NCI-H2081 (cell line): ENCODE measurements at regions not wholly inside any gene's neighbourhood (a gene's known extent, or its start where the extent isn't known, plus 50 kb on each side); places are given as distances from the start of the nearest gene placed in this dataset.

Experiments used
- DNase-seq, 2 experiments: peaks; one replicate each; lab custom pipeline; 2025; lab: John Stamatoyannopoulos, UW

DNA sequence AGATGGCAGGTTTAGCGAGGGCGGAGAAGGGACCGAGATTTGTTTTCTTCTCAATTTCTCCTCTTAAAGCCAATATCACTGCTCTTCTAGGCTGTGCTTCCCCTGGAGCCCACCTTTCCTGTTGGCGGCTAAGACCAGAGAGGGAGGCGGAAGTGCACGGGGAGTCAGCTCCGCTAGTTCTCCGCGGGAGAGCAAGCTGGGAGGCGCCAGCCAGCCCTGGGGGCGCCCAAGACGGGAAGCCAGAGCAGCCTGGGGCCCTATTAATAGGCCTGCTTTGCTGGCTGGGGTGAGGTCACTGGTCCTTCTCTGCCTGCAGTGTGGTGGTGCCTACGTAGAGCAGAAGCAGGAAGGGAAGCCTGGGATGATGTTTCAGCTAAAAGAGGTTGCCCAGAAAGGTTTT is 61.6 kb downstream of the LSM5 start:
- no peak for DNase-seq

DNA sequence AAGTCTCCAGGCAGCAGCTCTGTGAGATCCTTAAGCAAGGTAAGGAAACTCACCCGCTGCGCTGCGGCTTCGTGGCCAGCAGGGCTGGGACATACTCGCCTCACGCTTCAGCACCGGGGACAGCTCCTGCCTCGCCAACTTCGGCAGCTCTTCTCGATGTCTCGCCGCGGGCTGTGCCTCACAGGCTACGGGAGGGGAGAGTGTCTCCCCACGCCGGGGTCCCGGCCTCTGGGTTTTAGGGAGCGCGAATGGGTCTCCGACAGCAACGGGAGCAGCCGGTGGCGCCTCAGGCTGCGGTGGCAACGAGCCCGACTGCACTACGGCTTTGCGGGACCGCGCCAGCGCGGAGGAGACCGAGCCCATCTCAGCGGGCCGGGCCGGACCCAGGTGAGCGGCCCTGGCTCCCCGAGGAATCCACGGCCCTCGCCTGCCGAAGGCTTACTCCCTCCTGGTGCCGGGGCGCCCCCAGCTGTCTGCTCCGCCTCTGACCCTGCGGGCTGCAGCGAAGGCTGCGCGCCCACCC is 62.4 kb downstream of the LSM5 start:
- DNase-seq = peak; percentile 6 to 47

DNA sequence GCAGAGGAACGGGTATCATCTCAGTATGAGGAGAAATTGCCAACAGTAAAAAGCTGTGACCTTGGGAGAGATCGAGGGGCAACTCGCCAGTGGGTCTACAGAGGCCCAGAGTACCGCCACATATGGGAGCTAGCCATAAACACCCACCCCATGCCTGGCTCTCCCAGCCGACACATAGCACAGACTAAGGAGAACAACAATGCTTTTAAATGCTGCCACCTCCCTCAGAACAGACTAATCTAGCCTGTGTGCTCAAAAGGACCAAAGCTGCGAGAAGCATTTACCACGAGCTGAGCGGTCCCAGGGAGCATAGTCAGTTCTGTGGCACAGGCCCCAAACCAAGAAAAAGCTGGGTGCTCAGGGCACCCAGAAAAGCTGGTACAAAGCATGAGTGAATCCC is 73.3 kb downstream of the LSM5 start:
- DNase-seq = no peak

DNA sequence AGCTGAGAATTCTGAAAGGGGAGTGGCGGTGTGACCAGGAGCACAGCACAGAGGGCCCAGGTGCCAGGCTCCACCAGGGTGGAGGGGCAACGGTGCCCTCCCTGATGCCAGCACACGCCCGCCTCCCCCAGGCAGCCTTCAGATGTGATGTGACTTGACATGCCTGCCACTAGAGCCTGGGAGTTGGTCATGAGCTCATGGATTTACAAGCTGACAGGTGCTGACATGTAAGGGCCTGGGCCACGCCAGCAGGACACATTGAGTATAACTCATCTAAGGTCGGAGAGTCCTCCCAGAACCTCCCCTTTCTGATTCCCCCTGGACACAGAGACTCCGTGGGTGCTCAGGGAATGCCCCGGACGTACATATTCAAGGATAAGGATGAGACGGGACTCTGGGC is 74.2 kb downstream of the LSM5 start:
- DNase-seq = no peak

DNA sequence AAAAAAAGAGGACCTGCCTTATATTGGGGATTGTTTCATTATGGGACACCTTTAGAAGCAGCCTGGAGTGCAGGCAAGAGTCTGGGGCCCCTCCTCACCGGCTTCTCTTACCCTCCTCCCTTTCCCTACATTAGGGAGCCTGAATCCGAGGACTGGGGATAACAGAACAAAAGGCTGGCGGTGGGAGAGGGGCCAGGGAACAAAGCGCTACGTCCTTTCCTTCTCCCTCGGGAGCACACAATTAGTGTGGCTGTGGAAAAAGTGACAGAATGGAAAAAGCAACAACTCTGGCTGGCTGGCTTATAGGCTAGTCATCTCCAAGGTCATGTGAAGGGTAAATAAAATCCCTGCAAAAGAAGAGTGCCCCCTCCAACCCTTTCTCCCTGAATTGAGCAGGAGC is 74.7 kb downstream of the LSM5 start:
- DNase-seq = no peak

DNA sequence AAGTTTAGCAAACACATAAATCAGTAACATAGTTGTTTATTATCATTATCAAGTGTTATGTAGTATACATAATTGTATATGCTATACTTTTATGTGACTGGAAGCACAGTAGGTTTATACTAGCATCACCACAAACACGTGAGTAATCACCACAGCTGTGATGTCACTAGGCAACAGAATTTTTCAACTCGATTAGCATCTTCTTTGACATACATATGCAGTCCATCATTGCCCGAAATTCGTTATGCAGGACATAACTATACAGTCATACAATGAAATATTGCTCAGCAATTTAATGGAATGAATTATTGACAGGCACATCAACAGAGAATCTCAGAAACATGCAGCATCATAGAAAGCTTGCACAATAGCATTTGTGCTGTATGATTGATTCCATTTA is 77.7 kb downstream of the LSM5 start:
- no peak for DNase-seq

DNA sequence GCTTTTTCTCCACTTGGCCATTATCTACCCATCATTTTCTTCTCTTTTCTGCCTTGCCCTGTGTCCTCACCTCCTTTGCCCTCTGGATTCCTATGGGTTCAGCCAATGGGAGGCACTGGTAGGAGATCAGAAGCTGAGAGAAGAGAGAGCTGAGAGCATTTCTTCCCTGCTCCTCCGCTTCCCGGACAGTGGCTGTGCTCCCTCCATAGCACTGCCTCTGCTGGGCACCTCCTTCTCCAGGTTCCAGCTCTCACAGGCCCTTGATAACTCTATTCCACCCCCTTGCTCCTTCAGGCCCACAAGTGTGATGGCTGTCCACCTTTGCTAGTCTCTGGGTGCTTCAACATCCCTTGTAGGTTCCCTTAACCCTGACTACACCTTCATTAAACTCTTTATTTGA is 79.6 kb downstream of the LSM5 start:
- DNase-seq = no peak

DNA sequence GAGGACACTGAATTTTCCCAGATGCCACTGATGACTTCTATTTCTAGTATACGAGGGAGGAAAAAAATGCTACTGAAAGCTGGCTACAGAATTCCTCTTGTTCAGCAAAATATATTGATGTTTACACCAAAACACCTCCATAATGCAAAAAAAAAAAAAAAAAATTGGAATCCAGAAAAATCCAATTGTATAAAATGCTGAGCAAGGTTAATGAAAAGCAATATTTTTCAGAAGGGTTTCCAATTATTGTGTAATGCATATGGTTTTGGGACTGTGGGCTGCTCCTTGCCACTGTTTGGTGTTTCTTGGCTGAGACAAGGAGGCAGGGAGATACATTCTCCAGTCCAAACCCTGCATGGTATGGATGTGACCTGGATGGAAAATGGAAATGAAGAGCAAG is 83.8 kb downstream of the LSM5 start:
- DNase-seq = no peak

DNA sequence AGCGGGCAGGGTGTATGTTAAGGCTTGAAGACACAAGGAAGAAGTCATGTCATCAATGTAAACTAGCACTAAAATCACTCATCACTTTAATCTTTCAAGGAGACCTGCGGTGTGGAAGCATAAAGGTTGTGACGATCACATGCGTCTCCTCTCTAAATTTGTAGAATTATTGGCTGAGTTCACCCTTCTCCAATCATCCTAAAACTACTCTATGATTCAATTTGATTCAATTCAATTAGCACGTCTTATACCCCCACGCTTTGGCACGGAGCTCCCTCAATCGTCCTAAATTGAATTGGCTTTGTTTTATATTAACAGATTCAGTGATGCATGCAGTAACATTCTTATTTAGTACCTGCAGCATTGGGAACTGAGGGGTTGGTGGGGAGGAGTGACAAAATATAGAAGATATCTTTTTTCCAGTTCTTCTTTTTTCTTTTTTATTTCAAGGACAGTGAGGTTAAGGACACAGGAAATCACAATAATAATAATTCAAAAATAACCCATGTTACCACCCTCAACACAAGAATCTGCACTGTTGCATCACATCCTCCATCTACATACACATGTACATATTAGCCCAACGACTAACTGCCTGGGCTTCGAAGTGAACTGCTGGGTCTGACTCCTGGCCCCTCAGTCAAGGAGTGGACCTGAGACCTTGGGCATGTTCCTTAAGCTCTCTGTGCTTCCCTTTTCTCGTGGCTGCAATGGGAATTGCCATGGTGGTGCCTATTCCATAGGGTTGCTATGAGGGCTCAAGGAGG is 86.5 kb downstream of the LSM5 start:
- no peak for DNase-seq

DNA sequence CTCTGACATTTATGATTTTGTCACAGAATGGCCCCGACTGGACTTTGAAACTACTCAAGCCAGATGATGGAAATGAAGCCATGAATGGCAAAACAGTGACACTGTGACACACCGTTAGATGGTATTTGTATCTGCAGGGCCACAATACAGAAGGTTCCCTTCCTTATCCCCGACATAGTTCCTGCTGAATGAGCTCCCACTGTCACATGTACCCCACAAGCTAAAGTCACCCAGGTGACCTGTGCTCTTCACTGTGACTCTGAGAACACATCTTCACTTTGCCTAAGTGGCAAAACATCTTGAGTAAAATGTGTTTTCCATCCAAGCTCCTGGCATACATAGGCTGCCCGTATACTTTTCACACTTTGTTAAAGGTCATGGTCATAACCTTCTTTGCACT is 89.5 kb downstream of the LSM5 start:
- DNase-seq = no peak

DNA sequence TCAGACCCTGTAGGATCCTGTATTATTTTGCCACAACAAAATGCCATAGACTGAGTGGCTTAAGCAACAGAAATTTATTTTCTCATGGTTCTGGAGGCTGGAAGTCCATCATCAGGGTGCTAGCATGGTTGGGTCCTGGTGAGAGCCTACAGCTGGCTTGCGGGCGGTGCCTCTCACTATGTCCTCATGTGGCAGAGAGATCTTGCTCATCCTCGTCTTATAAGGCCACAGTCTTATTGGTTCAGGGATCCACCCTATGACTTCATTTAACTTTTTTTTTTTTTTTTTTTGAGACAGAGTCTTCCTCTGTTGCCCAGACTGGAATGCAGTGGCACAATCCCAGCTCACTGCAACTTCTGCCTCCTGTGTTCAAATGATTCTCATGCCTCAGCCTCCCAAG is 90.9 kb downstream of the LSM5 start:
- DNase-seq = no peak

DNA sequence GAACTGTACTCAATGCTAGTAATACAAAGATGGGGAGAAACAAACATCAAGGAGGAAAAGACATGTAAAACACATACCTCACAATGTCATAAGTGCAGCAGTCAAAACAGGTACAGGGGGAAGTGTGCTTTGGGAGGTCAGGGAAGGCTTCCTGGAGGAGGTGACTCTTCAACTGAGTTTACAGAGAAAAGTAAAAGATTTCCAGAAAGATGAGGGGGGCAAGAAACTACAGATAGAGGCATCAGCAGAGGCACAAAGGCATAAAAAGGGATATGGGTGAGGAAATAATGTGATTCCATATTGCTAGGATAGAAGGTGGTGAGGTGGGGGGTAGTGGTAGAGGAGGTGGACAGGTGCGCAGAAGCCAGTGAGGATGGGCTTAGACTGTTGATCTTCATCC is 95.0 kb downstream of the LSM5 start:
- DNase-seq = no peak

DNA sequence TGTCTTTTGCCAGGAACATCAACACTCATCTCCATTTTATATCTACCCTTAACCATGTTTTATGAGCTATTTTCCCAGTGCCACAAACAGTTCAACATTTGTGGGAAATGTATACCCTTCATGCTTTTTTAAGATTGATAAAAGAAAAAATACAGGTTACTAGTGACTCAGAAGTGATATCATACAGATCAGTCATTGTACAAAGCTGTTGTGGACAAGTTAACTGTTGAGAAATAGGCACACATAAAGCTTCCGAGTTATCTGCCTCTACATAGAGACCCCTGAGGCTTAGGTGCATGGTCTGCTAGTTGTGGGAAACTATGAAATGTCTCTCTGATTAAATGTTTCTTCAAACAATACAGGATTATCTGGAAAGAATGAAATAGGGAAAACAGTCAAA is 96.3 kb downstream of the LSM5 start:
- no peak for DNase-seq

DNA sequence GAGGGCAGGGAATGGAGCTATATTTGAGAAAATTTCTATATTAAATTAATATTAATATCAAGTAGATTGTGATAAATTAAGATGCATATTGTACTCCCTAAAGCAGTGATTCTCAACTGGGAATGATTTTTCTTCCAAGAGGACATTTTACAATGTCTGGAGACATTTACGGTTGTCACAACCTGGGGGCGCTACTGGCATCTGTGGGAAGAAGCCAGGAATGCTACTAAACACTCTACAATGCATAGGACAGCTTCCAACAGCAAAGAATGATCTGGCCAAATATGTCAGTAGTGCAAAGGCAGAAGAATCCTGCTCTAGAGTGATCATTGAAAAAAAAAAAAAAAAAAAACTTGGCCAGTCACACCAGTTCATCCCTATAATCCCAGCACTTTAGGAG is 100.0 kb downstream of the LSM5 start:
- no peak for DNase-seq

DNA sequence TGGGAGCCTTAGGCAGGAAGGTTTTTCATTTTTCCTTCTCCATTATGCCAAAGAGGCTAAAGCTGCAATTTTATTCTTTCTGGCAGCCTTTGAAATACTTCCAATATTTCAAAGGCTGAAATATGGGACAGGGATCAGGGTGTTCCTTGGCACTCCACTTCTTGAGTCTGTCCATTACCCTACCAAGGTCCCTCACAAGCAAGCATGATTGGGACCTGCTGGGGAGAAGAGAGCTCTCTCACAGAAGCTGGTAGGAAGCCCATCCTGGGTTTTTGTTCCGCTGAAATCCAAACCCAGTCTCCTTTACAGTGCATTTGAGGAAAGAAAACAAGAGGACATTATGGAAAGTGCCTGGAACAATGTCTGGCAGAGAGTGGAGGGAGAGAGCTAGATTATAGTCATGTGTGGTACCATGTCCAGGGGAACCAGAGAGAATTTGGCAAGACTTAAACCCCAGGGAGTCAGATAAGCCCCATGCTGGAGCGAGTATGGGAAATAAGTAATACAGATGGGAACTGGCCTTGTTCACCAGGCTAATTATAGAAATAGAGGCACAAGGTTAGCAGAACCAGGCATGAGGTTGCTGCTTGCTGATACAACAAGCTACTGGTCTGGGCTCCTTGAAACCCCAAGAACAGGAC is 104.7 kb downstream of the LSM5 start:
- no peak for DNase-seq

DNA sequence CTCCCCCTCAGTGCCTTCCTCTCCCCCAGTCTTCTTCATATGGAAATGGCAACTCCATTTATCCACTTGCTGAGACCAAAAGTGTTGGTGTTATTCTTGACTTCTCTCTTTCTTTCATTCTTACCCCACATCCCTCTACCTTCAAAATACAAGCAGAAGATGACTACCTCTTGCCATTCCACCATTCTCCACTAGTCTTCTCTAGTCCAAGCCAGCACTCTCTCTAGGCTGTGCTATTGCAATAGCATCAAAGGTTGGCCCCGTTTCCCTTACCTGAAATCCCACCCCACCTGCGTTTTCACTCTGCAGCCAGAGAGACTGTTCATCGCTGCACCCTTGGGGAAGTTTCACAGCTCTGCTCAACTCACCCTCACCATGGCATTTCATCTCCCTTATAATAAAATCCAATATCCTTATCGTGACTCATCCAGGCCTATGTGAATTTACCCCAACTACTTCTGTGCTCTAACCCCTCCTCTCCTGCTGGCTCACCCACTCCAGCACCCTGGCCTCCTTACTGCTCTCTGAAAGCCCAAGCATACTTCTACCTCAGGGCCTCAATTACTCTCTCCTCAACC is 109.1 kb downstream of the LSM5 start:
- no peak for DNase-seq

DNA sequence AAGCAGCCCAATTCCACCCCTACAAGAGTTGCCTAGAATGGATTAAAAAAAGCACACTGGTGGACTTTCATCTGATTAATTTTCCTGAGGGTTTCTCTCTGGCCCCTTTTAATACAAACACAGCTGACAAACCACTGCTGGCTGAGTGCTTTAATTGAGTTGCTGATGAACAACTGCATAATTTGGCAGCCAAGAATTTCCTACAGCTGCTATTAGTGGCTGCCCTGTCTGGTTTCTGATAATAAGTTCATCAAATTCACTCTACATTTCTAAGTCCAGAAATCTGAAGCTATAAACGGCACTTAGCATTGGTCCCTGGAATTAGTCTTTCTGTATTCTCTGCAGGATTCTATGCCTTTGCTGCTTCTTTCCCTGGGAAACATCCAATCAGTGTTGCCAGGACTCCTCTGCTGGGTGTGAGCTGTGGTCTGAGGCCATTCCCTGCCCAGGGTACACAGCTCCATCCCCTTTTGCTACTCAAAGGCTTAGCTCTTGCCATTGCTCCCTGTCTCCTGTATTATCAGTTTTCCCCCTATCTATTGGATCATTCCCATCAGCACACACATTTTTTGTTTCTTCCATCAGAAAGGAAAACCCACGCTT is 110.6 kb downstream of the LSM5 start:
- DNase-seq = no peak

DNA sequence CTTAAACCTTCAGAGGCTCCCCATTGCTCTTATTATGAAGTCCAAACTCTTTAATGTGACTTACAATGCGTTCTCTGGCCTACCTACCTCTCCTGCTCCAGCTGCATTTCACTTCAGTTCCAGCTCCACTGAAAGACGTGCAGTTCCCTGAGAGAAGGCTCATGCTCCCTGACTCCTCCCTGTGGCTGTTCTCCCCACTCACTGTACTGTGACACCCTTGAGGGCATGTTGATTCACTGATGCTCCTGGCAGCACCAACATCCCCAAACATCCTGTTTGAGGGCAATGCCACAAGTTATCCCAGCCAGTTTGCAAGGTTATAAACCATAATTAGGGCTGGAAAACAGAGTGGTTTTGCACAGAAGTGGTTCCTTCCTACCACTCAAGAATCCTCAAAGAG is 111.2 kb downstream of the LSM5 start:
- DNase-seq = no peak

DNA sequence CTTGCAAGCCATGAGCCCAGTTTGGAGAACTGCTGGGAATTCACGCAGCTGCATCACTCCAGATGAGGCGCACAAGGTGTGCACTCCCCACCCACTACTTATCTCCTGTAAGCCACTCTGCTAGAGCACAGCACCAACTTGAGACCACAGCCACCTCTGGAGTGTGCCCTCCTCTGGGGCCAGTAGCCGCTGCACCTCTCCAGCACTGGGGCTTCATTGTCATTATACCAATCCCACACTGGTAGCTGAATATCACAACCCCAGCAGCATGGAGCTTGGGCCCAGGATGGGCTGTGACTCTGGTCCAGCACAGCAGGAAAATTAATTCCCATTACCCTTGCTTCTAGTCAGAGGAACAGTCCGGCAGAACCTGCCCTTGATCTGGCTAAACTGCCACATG is 125.6 kb downstream of the LSM5 start:
- DNase-seq = no peak

DNA sequence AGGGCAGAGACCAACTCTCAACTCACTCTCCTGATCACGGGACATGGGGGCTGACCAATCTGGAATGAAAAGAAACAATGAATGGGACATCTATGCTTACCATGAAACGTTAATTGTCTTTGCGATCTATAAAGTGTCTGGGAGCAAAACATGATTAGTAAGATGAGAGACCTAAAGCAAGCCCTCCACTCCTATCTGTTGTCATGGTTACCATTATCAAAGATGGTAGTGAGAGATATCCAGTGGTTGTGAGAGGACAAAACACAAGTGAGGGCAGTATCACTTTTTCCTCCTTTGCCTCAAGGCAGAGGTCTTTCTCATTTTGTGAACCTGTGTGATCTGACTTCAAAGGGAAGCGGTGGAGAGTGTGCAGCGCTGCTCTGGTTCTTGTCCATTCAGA is 130.1 kb downstream of the LSM5 start:
- no peak for DNase-seq

DNA sequence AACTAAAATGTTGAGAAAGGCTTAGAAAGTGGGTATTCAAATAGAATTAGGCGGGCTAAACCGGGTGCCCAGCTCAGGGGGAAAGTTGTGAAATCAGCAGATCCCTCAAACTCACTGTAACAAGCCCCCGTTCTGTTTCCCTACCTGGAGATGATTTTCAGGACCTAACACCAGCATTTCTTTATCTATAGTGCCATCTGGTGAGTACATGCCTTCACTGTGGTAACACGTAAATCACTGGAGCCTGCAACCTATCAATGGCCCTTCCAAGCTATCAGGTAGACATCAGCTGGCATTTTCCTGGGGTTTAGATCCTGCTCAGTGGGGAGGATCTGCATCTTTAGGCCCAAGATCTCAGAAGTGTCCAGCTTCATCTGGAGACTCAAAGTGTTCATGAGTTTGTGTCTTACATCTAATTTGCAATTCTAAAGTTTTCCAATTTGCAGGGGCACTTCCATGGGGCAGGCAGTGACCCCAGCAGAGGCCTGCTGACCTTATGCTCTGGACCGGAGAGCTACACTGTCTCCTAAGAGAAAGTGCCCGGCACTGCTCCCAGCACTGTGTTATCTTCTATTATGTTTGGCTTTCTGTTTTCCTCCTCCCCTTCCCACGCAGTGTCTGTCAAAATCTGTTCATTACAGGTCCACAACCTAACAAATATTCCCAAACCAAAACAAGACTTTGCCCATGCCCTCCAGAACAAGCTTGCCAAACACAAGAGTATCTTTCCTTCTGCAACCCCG is 132.5 kb downstream of the LSM5 start:
- no peak for DNase-seq

DNA sequence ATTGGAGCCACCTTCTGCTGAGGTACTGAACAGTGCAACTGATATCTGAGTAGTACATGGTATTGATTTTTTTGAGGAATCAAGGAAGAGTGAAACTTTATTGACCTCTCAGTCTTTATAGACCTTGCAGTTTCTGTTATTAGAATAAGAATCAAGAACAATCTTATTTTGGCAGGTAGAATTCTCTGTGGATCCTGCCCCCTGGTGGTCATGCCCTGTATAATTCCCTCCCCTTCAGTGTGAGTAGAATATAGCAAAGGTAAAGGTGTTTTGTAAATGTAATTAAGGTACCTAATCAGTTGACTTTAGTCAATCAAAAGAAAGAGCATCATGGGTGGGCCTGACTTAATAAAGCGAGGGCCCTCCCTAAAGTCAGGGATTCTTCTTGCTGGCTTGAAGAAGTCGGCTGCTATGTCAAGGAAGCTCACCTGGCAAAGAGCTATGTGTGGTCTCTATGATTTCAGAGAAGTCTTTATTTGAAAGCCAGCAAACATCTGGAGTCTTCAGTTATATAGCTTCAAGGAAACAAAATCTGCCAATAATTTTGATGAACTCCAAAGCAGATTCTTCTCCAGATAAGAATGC is 142.8 kb downstream of the LSM5 start:
- no peak for DNase-seq
